Prostate gland (tissue), 2 donors: ENCODE measurements at regions not wholly inside any gene's neighbourhood (a gene's known extent, or its start where the extent isn't known, plus 50 kb on each side); places are given as distances from the start of the nearest gene placed in this dataset.

Experiments
- CTCF ChIP-seq, 4 experiments: fragments of 200-600 bp in 2 of 4; fragments of 450-650 bp in 2 of 4; sonication (generic) in 2 of 4; IDR thresholded peaks; 1 replicate in 3 of 4; 2 replicates in 1 of 4; pipeline ENCODE4 v1.5.1; 2016 to 2019; ENCODE audit warnings: antibody characterized with exemption in 4 of 4, mild to moderate bottlenecking in 2 of 4, moderate library complexity in 2 of 4
- POLR2AphosphoS5 ChIP-seq: sonication (generic); formaldehyde crosslinking; IDR thresholded peaks from one replicate; pipeline ENCODE4 v1.6.1; 2017; ENCODE audit warnings: antibody characterized with exemption

- TF ChIP-seq POLR2AphosphoS5 (no peak), CTCF (IDR thresholded peaks at IDR 0.05) (no peak)
Measured at GRCh38 chrX:107360788-107361360, 88.6 kb upstream of the FRMPD3 start.
